HUES6 (cell line): ENCODE measurements at regions not wholly inside any gene's neighbourhood (a gene's known extent, or its start where the extent isn't known, plus 50 kb on each side); places are given as distances from the start of the nearest gene placed in this dataset.

Experiments
- H3K27ac ChIP-seq: 2 replicates; pipeline ENCODE4 v1.7.0; 2013; ENCODE audit warnings: low read depth, mild to moderate bottlenecking, low read length, inconsistent platforms
- H3K27me3 ChIP-seq: 2 replicates; pipeline ENCODE4 v1.6.1; 2013; ENCODE audit warnings: low read length; ENCODE audit not compliant: control insufficient read depth, insufficient read depth
- H3K36me3 ChIP-seq: 2 replicates; pipeline ENCODE4 v1.6.1; 2013; ENCODE audit warnings: low read length; ENCODE audit not compliant: control insufficient read depth, insufficient read depth
- H3K4me1 ChIP-seq: 2 replicates; pipeline ENCODE4 v1.6.1; 2013; ENCODE audit warnings: low read length; ENCODE audit not compliant: control insufficient read depth, insufficient read depth
- H3K4me3 ChIP-seq: 2 replicates; pipeline ENCODE4 v1.5.1; 2013; ENCODE audit warnings: low read depth, low read length
- H3K9ac ChIP-seq: one replicate; pipeline ENCODE4 v1.6.1; 2013; ENCODE audit warnings: mild to moderate bottlenecking, low read length
- H3K9me3 ChIP-seq: 2 replicates; pipeline ENCODE4 v1.6.1; 2013; ENCODE audit warnings: low read depth, low read length; ENCODE audit not compliant: control insufficient read depth, insufficient read depth

GRCh38 chr3:117566926-117567325 lies 857.3 kb downstream of the TUSC7 start:
- no peaks in the 10 kb centered on the region for H3K9me3 ChIP-seq
- no peak overlapping the region for H3K27ac ChIP-seq
- H3K36me3 ChIP-seq: no peaks in the 10 kb centered on the region
- H3K9ac ChIP-seq: no peak overlapping the region
- H3K27me3 ChIP-seq: no peaks in the 10 kb centered on the region
- no peak overlapping the region for H3K4me3 ChIP-seq
- no peaks in the 10 kb centered on the region for H3K4me1 ChIP-seq

- Histone ChIP-seq H3K36me3 (no peaks in the 10 kb centered on the region), H3K9ac (no peak overlapping the region), H3K27me3 (no peaks in the 10 kb centered on the region), H3K9me3 (no peaks in the 10 kb centered on the region), H3K27ac (no peak overlapping the region), H3K4me1 (no peaks in the 10 kb centered on the region), H3K4me3 (no peak overlapping the region)
Observed at GRCh38 chr3:117567382-117567781, 857.8 kb downstream of the TUSC7 start.

- H3K27me3 ChIP-seq: no peaks in the 10 kb centered on the region
- H3K4me1 ChIP-seq: no peaks in the 10 kb centered on the region
- H3K27ac ChIP-seq: no peak overlapping the region
- H3K9ac ChIP-seq: no peak overlapping the region
- H3K4me3 ChIP-seq: no peak overlapping the region
- H3K9me3 ChIP-seq: no peaks in the 10 kb centered on the region
- no peaks in the 10 kb centered on the region for H3K36me3 ChIP-seq
Observed at GRCh38 chr3:117567906-117568305, 858.3 kb downstream of the TUSC7 start.

- H3K4me1 ChIP-seq: no peaks in the 10 kb centered on the region
Observed at GRCh38 chr3:117572786-117573185, 863.2 kb downstream of the TUSC7 start.

GRCh38 chr3:117580806-117581205 lies 871.2 kb downstream of the TUSC7 start:
- no peaks in the 10 kb centered on the region for H3K27me3 ChIP-seq
- H3K27ac ChIP-seq: no peak overlapping the region
- no peaks in the 10 kb centered on the region for H3K9me3 ChIP-seq
- no peaks in the 10 kb centered on the region for H3K36me3 ChIP-seq
- H3K4me3 ChIP-seq: no peak overlapping the region
- no peak overlapping the region for H3K9ac ChIP-seq
- no peaks in the 10 kb centered on the region for H3K4me1 ChIP-seq

More at GRCh38 chr3:117572786-117573185, 863.2 kb downstream of the TUSC7 start:
- Histone ChIP-seq H3K27ac (no peak overlapping the region), H3K36me3 (no peaks in the 10 kb centered on the region), H3K9me3 (no peaks in the 10 kb centered on the region), H3K27me3 (no peaks in the 10 kb centered on the region), H3K9ac (no peak overlapping the region), H3K4me3 (no peak overlapping the region)

DNA sequence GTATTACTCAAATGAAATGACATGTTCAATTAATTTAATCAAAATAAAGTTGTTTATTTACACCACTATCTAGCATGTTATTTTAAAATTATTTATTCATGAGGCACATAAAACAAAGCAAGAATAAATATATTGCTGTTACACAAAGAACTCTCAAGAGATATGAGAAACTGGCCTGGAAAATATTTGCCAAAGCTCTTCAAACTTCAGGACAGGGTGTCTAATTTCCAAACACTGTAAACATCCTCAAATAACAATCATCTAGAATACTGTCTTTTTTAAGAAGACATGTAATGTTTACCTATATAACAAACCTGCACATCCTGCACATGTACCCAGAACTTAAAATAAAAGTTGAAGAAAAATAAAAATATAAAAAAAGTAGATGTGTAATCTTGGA lies 876.6 kb downstream of the TUSC7 start:
- H3K27me3 ChIP-seq: no peaks in the 10 kb centered on the region
- no peaks in the 10 kb centered on the region for H3K9me3 ChIP-seq
- no peaks in the 10 kb centered on the region for H3K36me3 ChIP-seq
- no peak overlapping the region for H3K9ac ChIP-seq
- H3K4me3 ChIP-seq: no peak overlapping the region
- no peak overlapping the region for H3K27ac ChIP-seq
- H3K4me1 ChIP-seq: peaks cover 13% of the 10 kb centered on the region

- no peak overlapping the region for H3K9ac ChIP-seq
- peaks cover 13% of the 10 kb centered on the region for H3K4me1 ChIP-seq
- H3K36me3 ChIP-seq: no peaks in the 10 kb centered on the region
- no peaks in the 10 kb centered on the region for H3K9me3 ChIP-seq
- H3K27me3 ChIP-seq: no peaks in the 10 kb centered on the region
- H3K4me3 ChIP-seq: no peak overlapping the region
- H3K27ac ChIP-seq: no peak overlapping the region
Observed at GRCh38 chr3:117587416-117587815, 877.8 kb downstream of the TUSC7 start.

- Histone ChIP-seq H3K36me3 (no peaks in the 10 kb centered on the region), H3K9me3 (no peaks in the 10 kb centered on the region), H3K27ac (no peak overlapping the region), H3K4me3 (no peak overlapping the region), H3K27me3 (no peaks in the 10 kb centered on the region), H3K4me1 (peaks cover 13% of the 10 kb centered on the region), H3K9ac (no peak overlapping the region)
Observed at GRCh38 chr3:117589454-117589853, 879.9 kb downstream of the TUSC7 start.

GRCh38 chr3:117595615-117596014 lies 886.0 kb downstream of the TUSC7 start:
- Histone ChIP-seq H3K9ac (no peak overlapping the region), H3K27me3 (no peaks in the 10 kb centered on the region), H3K36me3 (no peaks in the 10 kb centered on the region), H3K4me3 (no peak overlapping the region), H3K27ac (no peak overlapping the region), H3K4me1 (peaks cover 5% of the 10 kb centered on the region; the same call in 1 of the 2 replicates), H3K9me3 (no peaks in the 10 kb centered on the region)

DNA sequence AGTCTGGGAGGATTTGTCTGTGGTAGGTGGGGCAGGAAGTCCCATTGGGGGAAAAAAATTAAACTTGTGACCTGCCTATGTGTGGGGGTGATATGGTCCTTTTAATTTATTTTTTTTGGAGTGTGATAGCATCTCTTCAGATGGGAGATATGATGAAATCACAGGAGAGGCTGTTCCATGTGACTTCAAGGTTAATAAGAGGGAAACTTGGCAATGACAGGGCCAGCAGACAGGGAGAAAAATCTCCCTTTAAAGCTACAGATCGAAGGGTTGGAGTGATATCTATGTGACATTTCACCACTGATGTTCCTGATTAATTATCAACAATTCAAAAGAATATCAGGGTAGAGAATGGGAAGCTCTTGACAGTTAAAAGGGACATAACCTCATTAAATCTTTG lies 886.9 kb downstream of the TUSC7 start:
- Histone ChIP-seq H3K4me1 (peaks cover 5% of the 10 kb centered on the region; the same call in 1 of the 2 replicates), H3K9me3 (no peaks in the 10 kb centered on the region), H3K27me3 (no peaks in the 10 kb centered on the region), H3K4me3 (no peak overlapping the region), H3K36me3 (no peaks in the 10 kb centered on the region), H3K9ac (no peak overlapping the region), H3K27ac (no peak overlapping the region)

DNA sequence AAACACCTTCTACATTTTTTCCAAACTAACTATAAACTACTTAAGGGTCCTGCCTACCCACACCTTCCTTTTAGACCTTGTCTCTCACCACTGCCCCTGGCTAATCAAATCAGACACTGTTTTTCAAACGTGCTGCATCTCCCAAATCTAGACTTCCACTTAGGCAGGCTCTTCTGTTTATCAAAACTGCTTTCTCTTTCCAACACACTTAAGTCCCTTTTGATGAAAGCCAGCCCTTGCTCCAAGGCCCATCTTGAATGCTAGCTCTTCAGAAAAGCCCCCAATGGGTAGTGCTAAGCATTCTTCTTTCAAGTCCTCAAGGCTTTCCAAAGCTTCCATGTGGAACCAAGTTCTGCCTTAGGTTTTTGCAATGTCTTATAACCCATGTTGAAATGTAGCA lies 888.3 kb downstream of the TUSC7 start:
- Histone ChIP-seq H3K4me1 (peaks cover 5% of the 10 kb centered on the region; the same call in 1 of the 2 replicates), H3K4me3 (no peak overlapping the region), H3K9me3 (no peaks in the 10 kb centered on the region), H3K27ac (no peak overlapping the region), H3K36me3 (no peaks in the 10 kb centered on the region), H3K27me3 (no peaks in the 10 kb centered on the region), H3K9ac (no peak overlapping the region)

DNA sequence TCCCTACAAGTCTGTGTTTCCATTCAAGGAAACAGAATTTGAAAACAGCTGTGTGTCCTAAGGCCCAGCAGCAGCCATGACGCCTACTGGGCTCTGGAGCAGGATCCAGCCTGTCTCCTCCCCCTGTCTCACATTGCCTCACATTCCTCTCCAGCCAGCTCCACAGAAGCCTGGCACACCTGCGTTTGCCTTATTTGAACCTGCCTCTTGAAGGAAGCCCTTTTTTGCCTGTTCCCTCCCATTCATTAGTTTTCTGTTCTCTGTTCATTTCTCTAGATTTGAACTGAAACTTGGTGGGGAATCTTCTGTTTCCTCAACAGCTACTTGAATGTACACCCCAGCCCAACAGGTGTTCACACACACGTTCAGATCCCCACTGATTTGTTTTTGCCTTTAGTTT lies 890.5 kb downstream of the TUSC7 start:
- Histone ChIP-seq H3K9ac (no peak overlapping the region), H3K9me3 (no peaks in the 10 kb centered on the region), H3K4me1 (peaks cover 5% of the 10 kb centered on the region; the same call in 1 of the 2 replicates), H3K36me3 (no peaks in the 10 kb centered on the region), H3K27me3 (no peaks in the 10 kb centered on the region), H3K27ac (no peak overlapping the region), H3K4me3 (no peak overlapping the region)
